ENCODE measurements at regions not wholly inside any gene's neighbourhood (a gene's known extent, or its start where the extent isn't known, plus 50 kb on each side); places are given as distances from the start of the nearest gene placed in this dataset.

DNA sequence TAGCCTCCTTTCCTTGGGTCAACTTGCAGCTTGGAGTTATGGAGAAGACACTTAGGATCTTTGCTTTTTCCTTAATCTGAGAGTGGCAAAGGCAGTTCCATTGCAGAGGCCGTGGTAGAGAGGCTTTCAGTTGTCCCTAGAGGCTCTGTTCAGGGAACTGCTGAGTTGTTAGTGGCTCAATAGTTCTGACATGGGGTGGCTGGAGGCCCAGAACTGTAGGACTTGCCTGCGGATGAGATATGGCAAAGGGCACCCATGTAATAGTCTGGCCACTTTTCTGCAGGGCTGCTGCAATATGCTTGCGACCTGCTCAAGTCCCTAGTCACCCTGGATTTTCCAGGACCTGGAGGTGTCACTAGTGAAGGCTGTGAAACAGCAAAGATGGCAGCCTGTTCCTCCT, 99.9 kb downstream of the CLDN1 start:
- H3K27ac ChIP-seq, result no peak overlapping the region
- TF ChIP-seq, protein P1, sequence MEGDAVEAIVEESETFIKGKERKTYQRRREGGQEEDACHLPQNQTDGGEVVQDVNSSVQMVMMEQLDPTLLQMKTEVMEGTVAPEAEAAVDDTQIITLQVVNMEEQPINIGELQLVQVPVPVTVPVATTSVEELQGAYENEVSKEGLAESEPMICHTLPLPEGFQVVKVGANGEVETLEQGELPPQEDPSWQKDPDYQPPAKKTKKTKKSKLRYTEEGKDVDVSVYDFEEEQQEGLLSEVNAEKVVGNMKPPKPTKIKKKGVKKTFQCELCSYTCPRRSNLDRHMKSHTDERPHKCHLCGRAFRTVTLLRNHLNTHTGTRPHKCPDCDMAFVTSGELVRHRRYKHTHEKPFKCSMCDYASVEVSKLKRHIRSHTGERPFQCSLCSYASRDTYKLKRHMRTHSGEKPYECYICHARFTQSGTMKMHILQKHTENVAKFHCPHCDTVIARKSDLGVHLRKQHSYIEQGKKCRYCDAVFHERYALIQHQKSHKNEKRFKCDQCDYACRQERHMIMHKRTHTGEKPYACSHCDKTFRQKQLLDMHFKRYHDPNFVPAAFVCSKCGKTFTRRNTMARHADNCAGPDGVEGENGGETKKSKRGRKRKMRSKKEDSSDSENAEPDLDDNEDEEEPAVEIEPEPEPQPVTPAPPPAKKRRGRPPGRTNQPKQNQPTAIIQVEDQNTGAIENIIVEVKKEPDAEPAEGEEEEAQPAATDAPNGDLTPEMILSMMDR (IDR thresholded peaks at IDR 0.05; ENCODE audit: low read depth, low read length, missing control alignments), result no peak
- no peak overlapping the region for H3K4me3 ChIP-seq (ENCODE audit: low read depth, low read length)
- no peaks in the 10 kb centered on the region for H3K36me3 ChIP-seq (replicated peaks)
- H3K27me3 ChIP-seq (replicated peaks), result no peaks in the 10 kb centered on the region
- in situ Hi-C loops (cut with HindIII; ENCODE audit: low pct_ligation_motif_present, low sequenced_read_pairs), result no loop called here
- DNase-seq, result no peak

DNA sequence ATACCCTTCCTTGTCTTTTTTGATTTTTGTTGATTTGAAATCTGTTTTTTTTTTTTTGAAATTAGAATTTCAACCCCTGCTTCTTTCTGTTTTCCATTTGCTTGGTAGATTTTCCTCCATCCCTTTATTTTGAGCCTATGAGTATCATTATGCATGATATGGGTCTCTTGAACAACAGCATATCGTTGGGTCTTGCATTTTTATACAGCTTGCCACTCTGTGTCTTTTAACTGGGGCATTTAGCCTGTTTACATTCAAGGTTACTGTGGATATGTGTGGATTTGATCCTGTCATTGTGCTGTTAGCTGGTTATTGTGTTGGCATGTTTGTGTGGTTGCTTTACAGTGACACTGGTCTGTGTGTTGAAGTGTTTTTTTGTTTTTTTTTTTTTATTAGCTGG, 99.7 kb upstream of the P3H2 start:
- no peak for DNase-seq
- TF ChIP-seq, protein P1 (IDR thresholded peaks at IDR 0.05; ENCODE audit: low read depth, low read length, missing control alignments), result no peak
- Histone ChIP-seq H3K36me3 (replicated peaks) (no peaks in the 10 kb centered on the region), H3K27me3 (replicated peaks) (no peaks in the 10 kb centered on the region), H3K4me3 (ENCODE audit: low read depth, low read length) (no peak overlapping the region), H3K27ac (no peak overlapping the region)
- in situ Hi-C loops (cut with HindIII; ENCODE audit: low pct_ligation_motif_present, low sequenced_read_pairs), result no loop called here

DNA sequence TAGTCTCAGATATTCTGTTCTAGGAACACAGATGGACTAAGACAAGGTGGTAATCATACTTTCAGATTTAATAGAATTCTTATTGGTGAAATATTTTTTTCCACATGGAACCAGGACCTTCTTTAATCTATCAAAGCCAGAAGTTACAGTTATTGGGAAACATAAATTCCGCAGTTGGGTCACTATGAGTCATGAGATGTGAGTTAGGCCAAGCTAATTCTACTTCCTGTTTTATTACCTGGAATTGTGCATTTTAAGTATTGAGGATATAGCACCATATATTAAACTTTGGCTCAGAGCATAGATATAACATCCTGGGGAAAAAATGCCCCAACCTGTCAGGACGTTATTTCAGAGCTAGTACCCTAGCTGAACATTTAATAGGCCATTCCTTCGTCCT, 96.4 kb upstream of the P3H2 start:
- in situ Hi-C loops (cut with HindIII; ENCODE audit: low pct_ligation_motif_present, low sequenced_read_pairs), result no loop called here
- TF ChIP-seq, protein P1 (IDR thresholded peaks at IDR 0.05; ENCODE audit: low read depth, low read length, missing control alignments), result no peak
- Histone ChIP-seq H3K27me3 (replicated peaks) (no peaks in the 10 kb centered on the region), H3K36me3 (replicated peaks) (no peaks in the 10 kb centered on the region), H3K27ac (no peak overlapping the region), H3K4me3 (ENCODE audit: low read depth, low read length) (no peak overlapping the region)
- no peak for DNase-seq

DNA sequence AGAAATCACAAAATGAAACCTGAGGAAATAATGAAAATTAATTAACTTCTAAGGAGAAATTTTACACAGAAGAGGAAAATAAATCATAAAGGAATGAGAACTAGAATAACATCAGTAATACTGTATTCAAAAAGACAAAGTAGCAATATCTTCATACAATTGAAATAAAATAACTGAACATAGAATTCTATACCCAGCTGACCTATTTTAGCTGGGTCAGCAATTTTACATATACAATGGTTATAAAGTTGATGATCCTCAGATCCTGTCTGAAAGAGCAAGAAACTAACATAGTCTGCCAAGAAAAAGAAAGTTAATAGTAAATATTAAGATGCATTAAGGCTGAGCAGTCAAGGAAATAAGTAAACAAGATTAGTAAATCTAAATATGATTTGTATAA, 93.0 kb upstream of the P3H2 start:
- Histone ChIP-seq H3K27me3 (replicated peaks) (no peaks in the 10 kb centered on the region), H3K36me3 (replicated peaks) (no peaks in the 10 kb centered on the region), H3K4me3 (ENCODE audit: low read depth, low read length) (no peak overlapping the region), H3K27ac (no peak overlapping the region)
- DNase-seq, result no peak
- in situ Hi-C loops (cut with HindIII; ENCODE audit: low pct_ligation_motif_present, low sequenced_read_pairs), result no loop called here
- TF ChIP-seq, protein P1 (IDR thresholded peaks at IDR 0.05; ENCODE audit: low read depth, low read length, missing control alignments), result no peak

DNA sequence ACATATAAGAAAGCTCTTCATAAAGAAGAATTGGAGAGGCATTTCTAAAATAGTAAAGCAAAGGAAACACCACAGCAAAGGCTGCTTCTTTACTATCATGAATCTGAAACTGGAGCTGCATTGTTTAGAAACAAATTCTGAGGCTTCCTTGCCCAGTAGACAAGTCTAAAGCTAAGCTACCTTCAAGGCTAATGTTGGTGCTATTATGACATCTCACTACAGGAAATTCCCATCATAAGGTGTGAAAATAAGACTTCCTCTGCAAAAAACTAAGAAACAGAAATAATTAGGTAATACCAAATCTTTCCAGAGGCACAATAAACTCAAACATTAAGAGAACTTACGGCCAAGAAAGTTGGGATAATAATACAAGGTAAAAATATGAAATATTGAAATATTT, 89.9 kb upstream of the P3H2 start:
- no peak for DNase-seq
- no peak overlapping the region for H3K4me3 ChIP-seq (ENCODE audit: low read depth, low read length)
- in situ Hi-C loops (cut with HindIII; ENCODE audit: low pct_ligation_motif_present, low sequenced_read_pairs), result no loop called here
- TF ChIP-seq, protein P1 (IDR thresholded peaks at IDR 0.05; ENCODE audit: low read depth, low read length, missing control alignments), result no peak
- H3K27ac ChIP-seq, result no peak overlapping the region
- no peaks in the 10 kb centered on the region for H3K36me3 ChIP-seq (replicated peaks)
- H3K27me3 ChIP-seq (replicated peaks), result no peaks in the 10 kb centered on the region

DNA sequence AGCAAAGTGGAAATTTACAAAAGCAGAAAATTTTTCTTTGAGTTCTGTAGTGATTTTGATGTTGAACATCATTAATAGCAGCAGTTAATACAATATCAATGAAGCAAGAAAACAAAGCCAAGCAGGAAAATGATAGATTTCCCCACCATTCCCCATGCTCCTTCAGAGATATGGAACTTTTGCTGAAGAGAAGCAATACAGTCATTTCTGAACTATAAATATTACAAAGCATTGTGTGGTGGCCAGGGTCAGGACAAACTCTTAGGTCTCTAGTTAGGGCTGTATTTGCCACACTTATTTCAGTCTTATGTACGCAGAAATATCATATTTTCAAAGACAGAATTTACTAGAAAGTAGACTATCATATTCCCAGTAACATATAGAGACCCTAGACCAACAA, 88.8 kb upstream of the P3H2 start:
- H3K36me3 ChIP-seq (replicated peaks), result no peaks in the 10 kb centered on the region
- TF ChIP-seq, protein P1 (IDR thresholded peaks at IDR 0.05; ENCODE audit: low read depth, low read length, missing control alignments), result no peak
- in situ Hi-C loops (cut with HindIII; ENCODE audit: low pct_ligation_motif_present, low sequenced_read_pairs), result no loop called here
- no peak for DNase-seq
- H3K27ac ChIP-seq, result no peak overlapping the region
- no peaks in the 10 kb centered on the region for H3K27me3 ChIP-seq (replicated peaks)
- no peak overlapping the region for H3K4me3 ChIP-seq (ENCODE audit: low read depth, low read length)

All from brain microvascular endothelial cell (primary cell).